BE2C (cell line): ENCODE measurements at regions not wholly inside any gene's neighbourhood (a gene's known extent, or its start where the extent isn't known, plus 50 kb on each side); places are given as distances from the start of the nearest gene placed in this dataset.

Source experiments
- DNase-seq: peaks from one replicate; pipeline ENCODE4 v3.0.0-alpha.2; 2020
- H3K27me3 ChIP-seq: fragments of 250-450 bp; sonication (Bioruptor Pico); 2 replicates; pipeline ENCODE4 v1.5.1; 2020; ENCODE audit warnings: mild to moderate bottlenecking
- H3K36me3 ChIP-seq: fragments of 250-450 bp; sonication (Bioruptor Pico); 2 replicates; pipeline ENCODE4 v1.5.1; 2020; ENCODE audit warnings: mild to moderate bottlenecking
- H3K4me1 ChIP-seq: fragments of 250-450 bp; sonication (Bioruptor Pico); 2 replicates; pipeline ENCODE4 v1.5.1; 2020
- H3K4me3 ChIP-seq: 2 replicates; pipeline ENCODE4 v1.5.1; 2011; ENCODE audit warnings: low read depth, low read length
- H3K9me3 ChIP-seq: fragments of 250-450 bp; sonication (Bioruptor Pico); 2 replicates; pipeline ENCODE4 v1.5.1; 2020
- CTCF ChIP-seq: IDR thresholded peaks from 2 replicates; pipeline ENCODE4 v1.5.1; 2012; ENCODE audit warnings: mild to moderate bottlenecking, low read depth, low read length

DNA sequence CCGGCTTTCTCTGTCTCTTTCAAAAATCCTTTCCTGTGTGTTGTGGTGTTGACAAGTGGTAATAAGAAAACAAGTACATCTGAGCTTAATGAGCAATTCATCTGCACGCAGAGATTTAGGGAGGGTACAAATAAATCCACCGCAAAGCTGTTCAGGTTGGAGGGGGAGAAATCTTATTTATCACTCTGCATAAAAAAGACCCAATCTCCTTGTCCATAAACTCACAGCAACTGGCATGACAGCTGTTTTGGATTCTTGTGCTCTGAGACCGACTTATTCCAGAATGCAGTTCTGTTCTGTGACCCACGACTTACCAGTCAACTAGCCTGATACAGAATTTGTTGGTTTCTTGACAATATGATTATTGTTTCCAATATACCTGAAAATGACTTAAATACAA lies 380.1 kb downstream of the SOX11 start:
- Histone ChIP-seq H3K36me3 (no peaks in the 10 kb centered on the region), H3K4me3 (no peak overlapping the region), H3K4me1 (no peaks in the 10 kb centered on the region), H3K27me3 (no peaks in the 10 kb centered on the region), H3K9me3 (no peaks in the 10 kb centered on the region)
- no peak for TF ChIP-seq CTCF
- no peak for DNase-seq

GRCh38 chr2:6072768-6073167 lies 380.6 kb downstream of the SOX11 start:
- H3K4me1 ChIP-seq: no peaks in the 10 kb centered on the region
- no peak for TF ChIP-seq CTCF

DNA sequence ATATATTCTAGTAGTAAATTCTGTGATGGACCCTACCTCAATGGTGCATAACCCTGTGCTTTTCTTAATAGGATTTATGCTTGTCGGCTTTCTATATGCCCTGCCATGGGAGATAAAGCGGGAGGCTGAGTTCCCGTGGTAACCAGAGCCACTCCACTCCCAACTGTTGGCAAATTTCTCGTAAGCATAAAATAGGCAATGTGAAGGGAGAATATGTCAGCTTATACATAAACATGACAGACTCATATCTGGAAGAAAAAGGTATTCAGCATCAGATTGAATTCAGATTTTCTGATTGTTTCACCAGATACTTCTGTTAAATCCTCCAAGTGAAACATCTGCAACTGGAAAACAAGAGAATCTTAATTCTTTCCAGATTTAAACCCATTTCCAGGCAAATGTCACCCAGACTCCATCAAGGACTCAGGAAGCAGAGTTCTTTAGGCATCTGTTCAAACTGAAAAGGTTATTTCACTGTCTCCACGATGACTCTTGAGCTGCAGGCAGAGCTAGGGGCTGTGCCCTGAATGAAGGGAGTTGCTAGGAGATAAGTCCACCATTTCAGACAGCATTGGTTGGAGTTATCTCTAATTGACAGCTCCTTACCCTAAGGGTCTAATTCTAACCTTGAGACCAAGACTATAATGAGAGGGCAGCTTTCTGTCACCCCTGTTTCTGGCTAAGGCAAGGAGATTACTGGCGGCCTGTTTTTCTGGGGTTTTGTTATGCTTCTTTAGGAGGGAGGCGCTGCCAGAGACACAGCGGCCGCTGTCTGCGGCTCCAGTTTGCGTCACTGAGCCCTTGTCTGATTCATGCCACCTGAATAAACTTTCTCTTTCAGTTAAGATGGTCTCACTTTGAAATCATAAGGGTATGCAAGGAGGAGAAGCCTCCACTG lies 381.3 kb downstream of the SOX11 start:
- no peaks in the 10 kb centered on the region for H3K4me1 ChIP-seq

More at GRCh38 chr2:6072768-6073167, 380.6 kb downstream of the SOX11 start:
- Histone ChIP-seq H3K9me3 (no peaks in the 10 kb centered on the region), H3K36me3 (no peaks in the 10 kb centered on the region), H3K4me3 (no peak overlapping the region), H3K27me3 (no peaks in the 10 kb centered on the region)
- DNase-seq: no peak

DNA sequence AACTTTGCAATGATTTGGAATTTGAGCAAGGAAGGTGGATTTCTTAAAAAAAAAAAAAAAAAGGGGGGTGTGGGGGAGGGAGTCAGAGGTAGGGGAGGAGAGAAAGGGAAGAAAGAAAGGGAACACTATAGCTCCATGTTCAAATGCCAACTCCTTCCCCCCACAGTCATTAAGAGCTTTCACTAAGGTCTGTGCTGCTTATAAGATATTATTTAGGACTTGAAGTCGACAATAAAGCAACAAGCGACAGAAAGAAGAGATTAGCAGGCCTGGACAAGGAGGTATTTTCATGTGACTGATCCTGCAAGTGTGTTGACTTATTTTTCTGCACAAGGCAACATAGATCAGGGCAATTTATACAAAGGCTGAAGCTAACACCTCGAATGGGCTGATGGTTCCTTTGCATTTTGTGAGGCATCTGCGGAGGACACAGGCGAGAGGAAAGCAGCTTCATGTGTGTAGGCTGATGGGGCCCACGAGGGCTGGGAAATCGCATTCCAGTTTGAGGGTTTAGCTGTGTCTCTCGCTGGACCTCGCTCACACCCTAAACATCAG lies 382.0 kb downstream of the SOX11 start:
- no peak for TF ChIP-seq CTCF
- no peaks in the 10 kb centered on the region for H3K4me1 ChIP-seq
- no peaks in the 10 kb centered on the region for H3K36me3 ChIP-seq
- no peak overlapping the region for H3K4me3 ChIP-seq
- no peaks in the 10 kb centered on the region for H3K27me3 ChIP-seq
- H3K9me3 ChIP-seq: no peaks in the 10 kb centered on the region
- DNase-seq: no peak

More for the DNA sequence above, 381.3 kb downstream of the SOX11 start:
- Histone ChIP-seq H3K9me3 (no peaks in the 10 kb centered on the region), H3K4me3 (no peak overlapping the region; the same call in 1 of the 2 replicates), H3K27me3 (no peaks in the 10 kb centered on the region), H3K36me3 (no peaks in the 10 kb centered on the region)
- no peak for TF ChIP-seq CTCF
- DNase-seq: no peak

- TF ChIP-seq CTCF: no peak
- Histone ChIP-seq H3K9me3 (no peaks in the 10 kb centered on the region; the same call in 1 of the 2 replicates), H3K4me3 (no peak overlapping the region), H3K36me3 (no peaks in the 10 kb centered on the region), H3K4me1 (no peaks in the 10 kb centered on the region), H3K27me3 (no peaks in the 10 kb centered on the region)
- DNase-seq: no peak
Observed at GRCh38 chr2:6077585-6077984, 385.4 kb downstream of the SOX11 start.

GRCh38 chr2:6078414-6078813 lies 386.2 kb downstream of the SOX11 start:
- Histone ChIP-seq H3K9me3 (no peaks in the 10 kb centered on the region; the same call in 1 of the 2 replicates), H3K4me1 (no peaks in the 10 kb centered on the region), H3K27me3 (no peaks in the 10 kb centered on the region), H3K36me3 (no peaks in the 10 kb centered on the region), H3K4me3 (no peak overlapping the region)
- TF ChIP-seq CTCF: no peak
- no peak for DNase-seq
